D721Med (cell line): ENCODE measurements at regions not wholly inside any gene's neighbourhood (a gene's known extent, or its start where the extent isn't known, plus 50 kb on each side); places are given as distances from the start of the nearest gene placed in this dataset.

ENCODE experiments used
- DNase-seq: peaks from one replicate; pipeline ENCODE4 v3.0.0; 2011; ENCODE audit warnings: low spot score; ENCODE audit not compliant: insufficient read length
- FAIRE-seq: peaks from 2 replicates; lab custom pipeline; 2011; peaks lifted over from hg19 to GRCh38; lab: Jason Lieb, UNC
- CTCF ChIP-seq: IDR thresholded peaks from 2 replicates; pipeline ENCODE4 v1.5.1; 2012; ENCODE audit warnings: mild to moderate bottlenecking, control low read depth; ENCODE audit not compliant: insufficient read depth; ENCODE audit errors: missing control alignments

- no peak for TF ChIP-seq CTCF
- FAIRE-seq (no peak), DNase-seq (no peak)
These were observed 231.8 kb upstream of the AGA start for GRCh38 chr4:177673985-177674489.

GRCh38 chr4:177680308-177680707 is 238.1 kb upstream of the AGA start:
- DNase-seq (no peak), FAIRE-seq (no peak)
- TF ChIP-seq CTCF = no peak

GRCh38 chr4:177681902-177682301 is 239.7 kb upstream of the AGA start:
- no peak for TF ChIP-seq CTCF
- DNase-seq (no peak), FAIRE-seq (no peak)

- TF ChIP-seq CTCF = no peak
- DNase-seq = no peak
- FAIRE-seq = no peak
These were observed 244.9 kb upstream of the AGA start for GRCh38 chr4:177687117-177687516.

- FAIRE-seq = no peak
- no peak for TF ChIP-seq CTCF
- DNase-seq = no peak
These were observed 250.7 kb upstream of the AGA start for GRCh38 chr4:177692907-177693306.

GRCh38 chr4:177696438-177696966 is 254.3 kb upstream of the AGA start:
- FAIRE-seq (no peak), DNase-seq (no peak)
- TF ChIP-seq CTCF = no peak

- FAIRE-seq (no peak), DNase-seq (no peak)
- TF ChIP-seq CTCF = no peak
These were observed 257.4 kb upstream of the AGA start for GRCh38 chr4:177699365-177700213.
